ENCODE measurements at regions not wholly inside any gene's neighbourhood (a gene's known extent, or its start where the extent isn't known, plus 50 kb on each side); places are given as distances from the start of the nearest gene placed in this dataset.

DNA sequence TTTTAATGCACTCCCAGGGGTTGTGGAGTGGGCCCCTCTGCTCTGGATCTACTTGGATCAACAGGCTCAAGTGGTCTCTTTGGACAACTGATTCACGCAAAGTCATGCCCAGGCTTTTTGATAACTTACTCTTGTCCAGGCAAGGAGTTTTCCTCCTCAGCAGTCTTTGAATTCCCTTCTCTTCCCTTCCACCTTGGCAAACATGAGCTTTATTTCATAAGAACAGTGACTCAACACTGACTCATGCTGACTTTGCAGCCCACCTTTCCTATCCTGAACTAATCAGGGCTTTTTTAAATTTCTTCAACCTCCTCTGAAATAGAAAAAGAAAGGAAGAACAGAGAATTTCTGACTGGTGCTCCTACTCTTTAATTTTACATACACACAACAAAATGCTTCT, 132.1 kb upstream of the LDB2 start:
- no peaks in the 10 kb centered on the region for H3K9me3 ChIP-seq (ENCODE audit: control insufficient read depth, insufficient read depth, low read length)
- no peak for TF ChIP-seq EZH2phosphoT487 (IDR thresholded peaks at IDR 0.05; ENCODE audit: borderline replicate concordance, low read length)
- TF ChIP-seq CTCF (IDR thresholded peaks at IDR 0.05; ENCODE audit: low read depth, low read length, poor library complexity, severe bottlenecking): no peak
- H3K4me1 ChIP-seq (ENCODE audit: control insufficient read depth, low read length): no peaks in the 10 kb centered on the region
- H3K36me3 ChIP-seq (ENCODE audit: control insufficient read depth, low read length): no peaks in the 10 kb centered on the region
- H3F3A ChIP-seq (ENCODE audit: control insufficient read depth, insufficient read depth): no peaks in the 10 kb centered on the region
- H3K4me2 ChIP-seq (ENCODE audit: low read length): no peak overlapping the region
- H3K9me2 ChIP-seq (replicated peaks; ENCODE audit: control insufficient read depth, low read length): no peaks in the 10 kb centered on the region
- H3K27me3 ChIP-seq (ENCODE audit: control insufficient read depth, low read length): no peaks in the 10 kb centered on the region
- H3K79me2 ChIP-seq (ENCODE audit: control insufficient read depth, low read length): no peaks in the 10 kb centered on the region
- H3K4me3 ChIP-seq (ENCODE audit: low read length): no peak overlapping the region
- H3K27ac ChIP-seq (ENCODE audit: low read depth, low read length): no peak overlapping the region
- no peaks in the 10 kb centered on the region for H4K20me1 ChIP-seq (ENCODE audit: control insufficient read depth, insufficient read depth, low read depth, low read length)

GRCh38 chr4:17029964-17030363, 131.5 kb upstream of the LDB2 start:
- no peaks in the 10 kb centered on the region for H3F3A ChIP-seq (ENCODE audit: control insufficient read depth, insufficient read depth)

DNA sequence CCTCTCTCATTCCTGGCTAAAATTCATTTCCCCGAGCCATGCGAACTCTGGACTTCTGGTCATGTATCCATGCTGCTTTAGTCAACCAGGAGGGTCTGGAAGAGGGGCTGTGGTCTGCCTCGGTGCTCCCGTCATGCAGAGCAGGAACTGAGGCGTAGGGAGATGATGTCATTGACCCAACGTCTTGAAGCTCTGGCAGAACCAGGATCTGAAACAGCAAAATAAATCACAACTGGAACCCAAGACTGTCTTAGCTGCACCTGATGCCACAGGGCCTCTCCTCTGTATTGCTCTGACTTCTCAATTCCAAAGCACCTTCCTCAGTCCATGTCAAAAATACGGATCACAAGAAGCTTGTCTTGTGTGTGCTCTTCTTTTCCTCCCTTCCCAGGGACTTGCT, 131.0 kb upstream of the LDB2 start:
- TF ChIP-seq EZH2phosphoT487 (IDR thresholded peaks at IDR 0.05; ENCODE audit: borderline replicate concordance, low read length) (no peak), CTCF (IDR thresholded peaks at IDR 0.05; ENCODE audit: low read depth, low read length, poor library complexity, severe bottlenecking) (no peak)
- Histone ChIP-seq H3K4me3 (ENCODE audit: low read length) (no peak overlapping the region), H3K36me3 (ENCODE audit: control insufficient read depth, low read length) (no peaks in the 10 kb centered on the region), H3K27me3 (ENCODE audit: control insufficient read depth, low read length) (no peaks in the 10 kb centered on the region), H3K4me2 (ENCODE audit: low read length) (no peak overlapping the region), H3K4me1 (ENCODE audit: control insufficient read depth, low read length) (no peaks in the 10 kb centered on the region), H3F3A (ENCODE audit: control insufficient read depth, insufficient read depth) (no peaks in the 10 kb centered on the region), H3K79me2 (ENCODE audit: control insufficient read depth, low read length) (no peaks in the 10 kb centered on the region), H3K9me2 (replicated peaks; ENCODE audit: control insufficient read depth, low read length) (no peaks in the 10 kb centered on the region), H3K27ac (ENCODE audit: low read depth, low read length) (no peak overlapping the region), H4K20me1 (ENCODE audit: control insufficient read depth, insufficient read depth, low read depth, low read length) (no peaks in the 10 kb centered on the region), H3K9me3 (ENCODE audit: control insufficient read depth, insufficient read depth, low read length) (no peaks in the 10 kb centered on the region)

More at GRCh38 chr4:17029964-17030363, 131.5 kb upstream of the LDB2 start:
- Histone ChIP-seq H3K27ac (ENCODE audit: low read depth, low read length) (no peak overlapping the region), H3K27me3 (ENCODE audit: control insufficient read depth, low read length) (no peaks in the 10 kb centered on the region), H3K79me2 (ENCODE audit: control insufficient read depth, low read length) (no peaks in the 10 kb centered on the region), H3K4me3 (ENCODE audit: low read length) (no peak overlapping the region), H3K4me1 (ENCODE audit: control insufficient read depth, low read length) (no peaks in the 10 kb centered on the region), H3K9me3 (ENCODE audit: control insufficient read depth, insufficient read depth, low read length) (no peaks in the 10 kb centered on the region), H3K9me2 (replicated peaks; ENCODE audit: control insufficient read depth, low read length) (no peaks in the 10 kb centered on the region), H4K20me1 (ENCODE audit: control insufficient read depth, insufficient read depth, low read depth, low read length) (no peaks in the 10 kb centered on the region), H3K36me3 (ENCODE audit: control insufficient read depth, low read length) (no peaks in the 10 kb centered on the region), H3K4me2 (ENCODE audit: low read length) (no peak overlapping the region)
- TF ChIP-seq CTCF (IDR thresholded peaks at IDR 0.05; ENCODE audit: low read depth, low read length, poor library complexity, severe bottlenecking): no peak
- no peak for TF ChIP-seq EZH2phosphoT487 (IDR thresholded peaks at IDR 0.05; ENCODE audit: borderline replicate concordance, low read length)

GRCh38 chr4:17027495-17027894, 129.1 kb upstream of the LDB2 start:
- no peak overlapping the region for H3K27ac ChIP-seq (ENCODE audit: low read depth, low read length)
- no peaks in the 10 kb centered on the region for H3F3A ChIP-seq (ENCODE audit: control insufficient read depth, insufficient read depth)
- H3K4me1 ChIP-seq (ENCODE audit: control insufficient read depth, low read length): no peaks in the 10 kb centered on the region
- H3K9me2 ChIP-seq (replicated peaks; ENCODE audit: control insufficient read depth, low read length): no peaks in the 10 kb centered on the region
- H3K4me2 ChIP-seq (ENCODE audit: low read length): no peak overlapping the region
- H3K4me3 ChIP-seq (ENCODE audit: low read length): no peak overlapping the region
- no peaks in the 10 kb centered on the region for H4K20me1 ChIP-seq (ENCODE audit: control insufficient read depth, insufficient read depth, low read depth, low read length)
- no peaks in the 10 kb centered on the region for H3K27me3 ChIP-seq (ENCODE audit: control insufficient read depth, low read length)
- H3K79me2 ChIP-seq (ENCODE audit: control insufficient read depth, low read length): no peaks in the 10 kb centered on the region
- no peaks in the 10 kb centered on the region for H3K9me3 ChIP-seq (ENCODE audit: control insufficient read depth, insufficient read depth, low read length)
- TF ChIP-seq EZH2phosphoT487 (IDR thresholded peaks at IDR 0.05; ENCODE audit: borderline replicate concordance, low read length) (no peak), CTCF (IDR thresholded peaks at IDR 0.05; ENCODE audit: low read depth, low read length, poor library complexity, severe bottlenecking) (no peak)
- H3K36me3 ChIP-seq (ENCODE audit: control insufficient read depth, low read length): no peaks in the 10 kb centered on the region

Measured in DOHH2 (cell line).